Stimulated activated CD8-positive, alpha-beta memory T cell treated with anti-CD3 and anti-CD28 coated beads, Interleukin-12 subunit alpha, Interleukin-12 subunit beta, amount 100 ng/mL, for 1 hour (primary cell): ENCODE measurements at regions not wholly inside any gene's neighbourhood (a gene's known extent, or its start where the extent isn't known, plus 50 kb on each side); places are given as distances from the start of the nearest gene placed in this dataset.

ENCODE experiments used
- DNase-seq: peaks from one replicate; pipeline ENCODE4 v3.0.0-alpha.2; 2020; ENCODE audit warnings: low read depth

DNA sequence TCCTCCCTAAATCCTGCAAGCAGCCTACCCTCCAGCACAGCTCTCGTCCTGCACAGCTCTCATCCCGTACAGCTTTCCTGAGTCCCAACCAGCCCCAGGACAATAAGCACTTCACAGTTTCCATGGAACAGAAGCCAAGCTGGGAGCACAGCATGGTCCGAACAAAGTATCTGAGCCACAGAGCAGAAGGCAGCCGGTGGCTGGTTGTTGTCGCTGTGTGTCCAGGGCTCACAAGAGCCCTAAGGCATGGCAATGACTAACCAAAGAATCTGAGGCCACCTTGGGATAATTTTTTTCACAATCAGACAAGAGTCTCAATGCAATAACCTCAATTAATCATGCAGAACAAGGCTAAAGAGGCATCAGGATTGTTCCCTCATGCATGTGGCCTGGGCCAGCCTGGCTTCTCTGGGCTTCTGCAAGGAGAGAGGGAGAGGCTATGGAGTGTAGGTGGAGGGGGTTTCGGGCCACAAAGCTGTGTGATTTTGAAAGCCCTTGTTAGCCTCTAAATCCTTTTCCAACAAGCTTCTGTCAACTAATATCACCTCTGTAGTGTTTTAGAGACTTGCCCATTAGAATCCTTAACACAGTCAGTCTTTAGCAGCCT lies 323.4 kb downstream of the PIK3R1 start:
- no peak for DNase-seq

DNA sequence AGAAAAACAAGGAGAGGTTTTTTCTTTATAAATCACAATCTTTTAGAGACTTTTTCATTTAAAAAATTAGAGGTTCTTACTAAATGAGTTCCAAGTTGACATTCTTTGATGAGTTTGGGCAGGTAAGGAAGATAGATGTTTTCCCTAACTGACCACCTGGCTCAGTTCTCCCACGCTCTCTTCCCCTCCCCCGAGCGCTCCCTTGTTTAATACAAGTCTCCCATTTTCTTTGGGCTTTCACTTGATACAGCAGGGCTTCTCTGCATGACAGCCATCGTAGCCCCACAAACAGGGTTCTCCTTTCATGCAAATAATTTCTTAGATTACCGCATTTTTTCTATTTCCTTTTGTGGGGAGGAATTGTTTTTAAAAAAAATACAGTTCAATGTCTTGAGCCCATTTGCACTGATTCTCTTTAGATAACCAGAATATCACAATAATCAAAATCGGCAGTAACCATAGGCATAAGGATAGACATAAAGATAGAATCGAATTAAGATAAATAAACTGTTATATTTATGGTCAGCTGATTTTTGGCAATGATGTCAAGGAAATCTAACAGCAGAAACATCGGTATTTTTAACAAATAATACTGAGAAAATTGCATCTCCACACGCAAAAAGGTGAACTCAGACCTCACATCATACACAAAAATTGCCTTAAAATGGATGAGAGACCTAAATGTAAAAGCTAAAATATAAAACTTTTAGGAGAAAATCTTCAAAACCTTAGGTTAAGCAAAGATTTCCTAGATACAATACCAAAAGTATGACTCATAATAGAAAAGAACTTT lies 325.4 kb downstream of the PIK3R1 start:
- no peak for DNase-seq

DNA sequence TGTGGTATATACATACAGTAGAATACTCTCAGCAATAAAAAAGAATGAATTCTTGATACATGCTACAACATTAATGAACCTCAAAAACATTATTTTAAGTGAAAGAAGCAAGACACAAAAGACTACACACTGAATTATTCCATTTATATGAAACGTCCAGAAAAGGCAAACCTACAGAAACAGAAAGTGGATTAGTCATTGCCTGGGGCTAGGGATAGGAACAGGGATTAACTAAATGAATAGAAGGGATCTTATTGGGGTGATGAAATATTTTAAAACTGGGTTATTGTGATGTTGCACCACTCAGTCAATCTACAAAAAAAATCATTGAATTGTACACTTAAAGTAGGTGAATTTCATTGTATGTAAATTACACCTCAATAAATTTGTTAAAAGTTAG lies 326.7 kb downstream of the PIK3R1 start:
- DNase-seq, result no peak

DNA sequence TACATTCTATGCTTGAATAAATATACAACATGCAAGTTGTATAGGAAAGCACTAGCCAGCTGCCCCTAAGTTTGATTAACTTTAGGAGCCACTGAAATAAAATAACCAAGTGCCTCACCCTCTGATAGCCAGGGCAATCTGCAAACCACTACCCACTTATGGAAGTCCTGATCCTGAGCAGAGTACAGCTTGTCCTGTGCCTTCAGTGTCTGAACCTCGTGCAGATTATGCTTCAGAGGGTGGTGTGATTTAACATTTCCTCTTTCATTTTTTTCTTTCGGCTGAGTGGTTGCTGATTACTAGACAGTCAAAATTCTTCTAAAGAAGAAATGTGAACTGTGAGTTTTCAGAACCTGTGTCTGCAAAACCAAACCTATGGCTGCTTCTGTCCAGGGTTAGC lies 327.7 kb downstream of the PIK3R1 start:
- DNase-seq, result no peak

DNA sequence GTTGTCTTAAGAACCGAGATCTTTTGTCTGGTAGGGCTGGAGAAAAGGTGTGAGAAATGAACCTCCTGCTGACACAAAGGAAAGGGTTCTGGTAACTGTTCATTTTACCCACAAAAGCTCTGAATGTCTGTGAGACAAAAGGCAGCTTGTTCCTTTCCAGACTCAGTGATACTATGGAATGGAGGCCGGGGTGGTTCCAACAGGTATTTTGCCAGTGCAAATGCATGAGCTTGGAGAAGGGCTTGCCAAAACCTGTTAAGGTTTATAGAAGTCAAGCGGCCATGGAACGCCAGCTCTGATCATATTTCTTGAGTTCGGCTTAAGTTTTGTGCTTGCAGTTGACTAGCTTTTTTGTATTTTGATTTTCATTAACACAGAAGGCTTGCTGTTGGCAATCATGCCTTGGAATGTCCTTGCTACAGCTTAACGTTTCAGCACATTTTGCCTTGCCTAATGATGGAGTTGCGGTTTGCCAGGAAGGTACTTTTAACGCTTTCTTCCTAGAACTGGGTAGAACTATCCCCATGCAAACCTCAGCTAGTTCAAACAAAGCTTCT lies 328.6 kb downstream of the PIK3R1 start:
- DNase-seq, result no peak

DNA sequence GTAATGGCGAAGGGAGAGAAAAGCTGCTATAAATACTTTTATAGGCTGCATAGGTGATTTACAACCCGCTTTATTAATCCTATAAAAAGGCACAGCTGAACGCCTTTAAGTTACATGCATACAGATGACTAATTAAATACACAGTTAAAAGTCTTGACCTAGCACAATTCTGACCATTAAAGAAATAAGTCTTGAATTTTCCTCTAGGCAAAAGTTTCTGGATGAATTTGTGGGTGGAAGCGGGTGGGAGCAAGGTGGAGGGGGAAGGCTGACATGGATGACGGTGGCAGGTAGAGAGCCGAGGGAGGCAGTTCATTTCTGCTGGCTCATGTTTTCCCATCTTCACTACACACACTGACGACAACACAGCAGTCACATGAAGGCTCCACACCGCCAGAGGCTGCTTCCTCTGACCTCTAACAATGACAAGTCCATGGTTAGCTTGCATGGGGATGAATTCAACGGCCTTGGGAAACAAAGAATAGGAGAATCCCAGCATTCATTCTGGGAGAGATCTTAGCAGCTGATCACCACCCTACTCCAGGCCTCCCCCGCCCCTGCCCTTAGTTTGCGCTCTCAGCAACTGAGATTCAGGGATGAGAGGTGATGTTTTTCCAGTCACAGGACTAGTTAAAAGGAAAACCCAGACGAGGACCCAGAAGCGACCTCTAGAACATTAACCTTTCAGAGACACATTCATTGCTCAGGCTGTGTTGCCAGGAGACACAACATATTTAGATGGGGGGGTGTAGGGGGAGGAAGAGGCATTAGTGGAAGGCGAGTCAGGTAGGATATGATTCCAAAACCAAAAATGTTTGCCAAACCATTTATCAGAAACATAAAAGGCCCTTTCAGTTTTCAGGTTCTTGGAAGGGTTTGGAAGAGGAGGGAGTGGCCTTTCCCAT lies 329.3 kb downstream of the PIK3R1 start:
- DNase-seq, result no peak

DNA sequence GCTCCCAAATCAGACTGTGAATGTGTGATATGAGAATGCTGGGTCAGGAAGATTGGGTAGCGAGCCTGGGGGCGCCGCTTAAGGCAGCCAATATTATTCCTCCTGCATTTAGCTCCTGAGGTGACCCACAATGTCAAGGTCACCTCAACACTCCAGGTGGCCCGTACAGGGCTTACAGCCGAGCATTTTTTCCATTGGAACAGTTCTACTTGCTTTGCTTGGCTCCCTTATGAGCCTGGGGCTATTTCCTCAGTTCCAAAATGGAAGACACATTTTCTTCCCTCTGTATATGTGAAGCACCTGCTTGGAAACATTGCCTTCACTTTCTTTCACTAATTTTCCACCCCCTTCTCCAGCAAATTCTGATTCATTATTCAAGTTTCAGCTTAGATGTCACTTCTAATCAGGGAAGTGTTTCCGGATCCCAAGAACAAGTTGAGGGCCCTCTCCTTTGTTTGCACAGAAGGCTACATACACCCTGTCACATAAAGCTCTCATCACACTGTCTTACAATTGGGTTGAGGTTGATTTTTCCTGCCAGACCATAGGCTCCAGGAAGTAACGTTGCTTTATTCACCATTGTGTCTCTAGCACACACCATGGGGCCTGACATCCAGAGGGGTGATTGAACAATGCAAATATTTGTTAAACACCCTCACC lies 330.2 kb downstream of the PIK3R1 start:
- DNase-seq, result no peak

DNA sequence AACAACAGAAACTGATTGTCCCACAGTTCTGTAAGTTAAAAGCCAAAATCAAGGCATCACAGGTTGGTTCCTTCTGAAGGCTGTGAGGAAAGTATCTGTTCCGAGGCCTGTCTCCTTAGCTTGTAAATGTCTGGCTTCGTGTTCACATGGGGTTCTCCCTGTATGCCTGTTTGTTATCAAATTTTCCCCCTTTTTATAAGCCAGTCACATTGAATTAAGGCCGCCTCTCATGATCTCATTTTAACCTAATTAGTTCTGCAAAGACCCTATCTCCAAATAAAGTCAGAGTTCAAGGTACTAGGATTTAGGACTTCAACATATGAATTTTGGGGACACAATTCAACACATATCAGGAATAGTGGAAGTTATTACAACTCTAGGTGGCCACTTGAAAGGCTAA lies 331.5 kb downstream of the PIK3R1 start:
- DNase-seq, result no peak

DNA sequence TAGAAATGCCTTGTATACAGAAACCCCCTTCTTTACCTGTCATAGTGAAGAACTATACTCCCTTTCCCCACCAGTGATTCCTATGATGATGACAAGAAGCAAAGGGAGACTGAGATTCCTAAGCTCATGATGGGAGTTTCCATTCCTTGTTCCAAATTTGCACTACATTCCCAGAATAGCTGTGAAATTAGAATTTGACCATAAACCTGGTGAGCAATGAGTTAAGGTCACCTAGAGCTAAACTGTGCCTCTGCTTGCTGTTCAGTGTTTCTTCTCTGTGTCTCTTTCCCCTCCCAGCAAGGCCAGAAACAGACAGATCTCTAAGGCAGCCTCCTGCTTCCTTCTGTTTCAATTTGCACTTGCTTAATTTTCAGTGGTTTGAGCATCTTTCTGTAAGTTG lies 332.1 kb downstream of the PIK3R1 start:
- no peak for DNase-seq

DNA sequence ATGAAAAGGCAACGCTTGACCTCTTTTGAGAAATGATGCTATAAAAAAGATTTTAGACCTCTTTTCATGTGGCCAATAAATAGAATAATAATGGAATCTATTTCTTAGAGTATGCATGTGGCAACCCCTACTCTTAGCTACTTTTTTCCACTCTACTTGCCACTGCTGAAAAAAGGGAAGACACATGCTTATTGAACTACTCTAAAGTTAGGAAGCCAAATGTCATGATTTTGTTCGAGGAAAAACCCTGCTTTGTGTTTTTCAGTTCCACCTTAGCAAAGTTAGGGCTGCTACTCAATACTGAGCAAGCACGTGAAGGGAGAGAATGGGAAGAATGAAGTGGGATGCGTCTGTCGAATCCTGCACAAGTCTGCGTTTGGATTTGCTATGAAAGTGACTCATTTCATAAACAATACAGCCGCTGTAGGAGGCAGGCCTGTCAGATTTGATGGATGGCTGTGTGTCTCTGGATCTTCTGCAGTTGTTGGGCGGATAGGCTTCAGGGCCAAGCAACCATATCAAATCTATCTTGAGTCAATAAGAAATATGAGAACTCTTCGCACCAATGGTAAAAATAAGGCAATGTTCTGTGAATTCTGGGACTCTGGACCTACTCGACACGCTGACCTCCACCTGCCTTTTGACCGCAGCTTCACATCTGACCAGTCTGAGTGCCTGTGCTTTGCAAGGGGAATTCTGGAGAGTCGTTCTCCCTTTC lies 333.6 kb downstream of the PIK3R1 start:
- DNase-seq, result no peak

DNA sequence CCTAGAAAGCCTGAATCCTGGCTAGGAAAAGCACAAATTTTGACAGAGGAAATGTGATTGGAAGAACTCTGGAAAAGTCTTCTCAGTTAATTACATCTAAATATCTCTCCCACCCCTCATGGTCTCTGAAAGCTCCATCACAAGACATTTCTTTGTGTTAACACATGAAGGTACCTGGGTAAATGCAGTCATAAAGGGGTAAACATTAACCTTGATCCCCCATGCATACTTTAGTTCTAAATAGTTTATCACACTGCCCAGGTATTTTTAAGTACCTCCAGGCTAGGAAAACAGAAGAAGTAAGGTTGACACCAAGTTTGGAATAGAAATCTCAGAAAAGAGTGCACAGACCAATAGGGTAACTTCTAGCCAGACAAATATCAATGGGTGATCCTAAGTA lies 334.5 kb downstream of the PIK3R1 start:
- no peak for DNase-seq

DNA sequence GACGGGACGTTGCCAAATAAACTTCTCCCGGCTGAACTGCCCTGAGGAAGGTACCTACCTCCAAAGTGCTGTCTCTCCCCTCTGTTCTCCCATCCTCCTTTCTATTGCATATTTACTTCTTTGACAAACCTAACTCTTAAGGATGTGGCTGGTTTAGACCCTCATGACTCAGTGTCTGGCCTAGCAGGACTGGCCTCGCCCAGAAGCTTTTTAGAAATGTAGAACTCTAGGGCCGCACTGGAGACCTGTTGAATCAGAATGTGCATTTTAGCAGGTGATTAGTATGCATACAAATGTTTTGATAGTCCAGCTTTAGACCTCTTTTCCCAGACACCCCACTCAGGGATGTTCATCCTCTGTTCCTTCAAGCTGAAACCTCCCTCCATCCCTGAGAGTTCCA lies 335.9 kb downstream of the PIK3R1 start:
- DNase-seq, result no peak

DNA sequence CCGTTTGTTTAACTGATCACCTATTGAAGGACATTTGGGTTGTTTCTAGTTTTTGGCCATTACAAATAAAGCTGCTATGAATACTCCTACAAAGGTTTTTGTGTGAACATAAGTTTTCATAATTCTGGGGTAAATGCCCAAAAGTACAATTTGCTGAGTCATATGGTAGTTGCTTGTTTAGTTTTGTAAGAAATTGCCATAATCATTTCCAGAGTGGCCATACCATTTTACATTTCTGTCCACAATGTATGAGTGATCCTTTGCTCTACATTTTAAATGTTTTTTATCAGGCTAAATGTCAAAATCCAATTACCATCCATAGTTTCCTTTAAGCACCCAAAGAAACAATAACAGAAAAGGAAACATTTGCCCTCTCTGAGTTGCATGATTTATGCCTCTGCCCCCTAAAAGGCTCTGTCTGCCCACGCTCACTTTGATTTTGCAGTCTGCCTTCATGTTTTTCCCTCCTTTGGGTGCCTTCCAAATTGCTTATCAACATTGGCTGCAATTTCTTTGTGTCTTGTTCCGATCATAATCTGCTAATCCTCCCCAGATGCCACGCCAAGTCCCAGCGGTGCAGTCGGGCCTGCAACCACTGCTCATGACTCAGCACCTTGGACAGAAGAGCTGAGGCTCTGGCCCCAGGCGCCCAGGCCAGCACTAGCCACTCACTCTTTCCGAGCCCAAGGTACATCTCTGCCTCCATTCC lies 339.2 kb downstream of the PIK3R1 start:
- no peak for DNase-seq

DNA sequence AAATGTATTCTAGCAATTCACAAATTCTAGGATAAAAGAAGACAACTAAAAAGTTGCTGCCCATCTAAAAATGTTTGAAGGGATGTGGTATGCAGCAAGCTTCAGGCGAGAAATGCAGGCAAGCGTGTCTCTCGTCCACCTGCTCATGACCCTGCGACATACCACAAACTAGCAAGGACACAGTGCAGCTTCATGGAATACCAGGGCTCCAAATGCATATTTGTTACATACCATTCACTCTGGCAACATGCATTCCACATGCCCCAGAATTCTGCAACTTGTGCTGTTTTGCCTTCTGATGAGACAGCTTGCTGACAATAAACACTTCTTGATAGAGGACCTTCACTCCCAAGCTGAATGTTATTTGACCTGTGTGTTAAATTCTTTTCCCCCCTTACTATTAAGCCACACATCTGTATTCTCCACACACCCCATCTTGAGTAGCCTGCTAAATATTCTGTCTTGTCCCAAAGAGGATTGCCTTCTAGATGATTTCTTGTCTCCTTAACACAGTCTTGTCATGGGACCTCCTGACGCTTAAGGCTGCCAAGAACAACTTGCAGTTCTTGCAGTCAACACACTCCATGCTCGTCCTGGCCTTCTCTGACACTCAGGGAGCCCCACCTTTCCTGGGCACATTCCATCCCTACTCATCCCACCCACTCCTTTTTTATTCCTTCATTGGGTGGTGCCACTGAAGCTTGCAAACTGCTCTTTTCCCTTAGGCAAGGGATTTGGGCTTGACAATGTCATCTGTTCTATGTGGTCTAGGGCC lies 340.5 kb downstream of the PIK3R1 start:
- no peak for DNase-seq

DNA sequence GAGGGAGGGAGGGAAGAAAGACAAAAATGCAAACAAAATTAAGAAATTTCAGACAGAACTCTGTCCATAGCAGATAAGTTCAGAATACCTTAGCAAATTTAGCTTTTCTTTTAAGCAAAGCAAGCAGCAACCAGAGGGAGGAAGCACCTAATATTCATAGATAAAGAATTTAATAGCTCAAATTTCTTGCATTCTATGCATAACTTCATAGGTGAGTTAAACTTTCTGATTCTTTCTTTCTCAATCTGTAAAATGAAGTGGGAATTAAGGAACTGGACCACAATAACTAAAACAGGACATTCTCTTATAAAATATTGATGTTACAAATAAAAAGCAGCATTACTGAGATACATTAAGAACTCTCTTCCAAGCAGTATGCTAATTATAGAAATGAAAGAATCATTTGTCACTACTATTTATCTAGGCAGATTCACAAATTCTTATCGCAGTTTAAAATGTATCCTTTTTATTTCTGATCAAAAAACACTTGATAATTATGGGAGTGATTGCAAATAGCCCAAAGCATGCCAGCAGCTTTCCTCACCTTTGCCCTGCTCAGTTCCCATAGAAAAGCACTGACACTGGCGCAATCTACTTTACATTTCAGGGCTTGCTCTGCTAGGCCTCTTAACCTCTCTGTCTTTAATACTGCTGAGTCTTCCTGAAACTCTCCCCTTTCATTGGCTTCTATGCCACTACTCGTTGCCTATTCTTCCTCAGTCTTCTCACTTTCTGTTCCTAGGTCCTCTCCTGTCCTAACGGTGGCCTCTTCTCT lies 341.8 kb downstream of the PIK3R1 start:
- no peak for DNase-seq

DNA sequence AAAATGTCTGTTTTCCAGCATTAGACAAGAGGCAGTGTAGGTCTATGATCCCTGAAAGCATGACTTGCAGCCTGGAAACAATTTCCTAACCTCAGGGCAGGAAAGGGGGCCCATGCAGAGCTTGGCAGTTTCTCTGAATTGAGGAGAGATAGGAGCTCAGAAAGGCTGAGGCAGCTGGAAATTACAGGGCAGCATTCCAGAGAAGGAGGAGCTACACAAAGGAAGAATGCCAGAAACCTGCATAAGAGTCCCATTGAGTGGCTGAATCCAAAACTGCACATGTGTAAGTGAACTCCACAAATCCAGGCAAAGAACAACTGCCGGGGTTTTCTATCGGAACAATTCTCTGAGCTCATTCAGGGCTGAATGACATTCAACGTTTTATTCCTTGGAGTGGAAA lies 346.8 kb downstream of the PIK3R1 start:
- no peak for DNase-seq

DNA sequence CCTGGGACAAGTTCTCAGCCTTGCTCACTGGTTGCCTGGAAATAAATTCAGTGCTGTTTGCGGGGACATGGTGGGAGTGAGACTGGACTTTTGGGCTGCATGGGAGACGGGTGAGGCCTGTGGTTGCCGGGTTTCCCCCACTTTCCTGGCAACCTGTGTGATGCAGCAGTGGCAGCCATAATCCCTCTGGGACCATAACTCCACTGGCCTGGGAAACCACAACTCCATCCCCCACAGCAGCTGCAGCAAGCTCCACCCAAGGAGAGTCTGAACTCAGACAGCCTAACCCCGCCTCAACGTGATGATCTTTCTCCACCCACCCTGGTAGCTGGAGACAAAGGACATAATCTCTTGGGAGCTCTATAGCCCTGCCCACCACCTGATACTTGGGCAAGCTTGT lies 349.9 kb downstream of the PIK3R1 start:
- DNase-seq, result no peak

DNA sequence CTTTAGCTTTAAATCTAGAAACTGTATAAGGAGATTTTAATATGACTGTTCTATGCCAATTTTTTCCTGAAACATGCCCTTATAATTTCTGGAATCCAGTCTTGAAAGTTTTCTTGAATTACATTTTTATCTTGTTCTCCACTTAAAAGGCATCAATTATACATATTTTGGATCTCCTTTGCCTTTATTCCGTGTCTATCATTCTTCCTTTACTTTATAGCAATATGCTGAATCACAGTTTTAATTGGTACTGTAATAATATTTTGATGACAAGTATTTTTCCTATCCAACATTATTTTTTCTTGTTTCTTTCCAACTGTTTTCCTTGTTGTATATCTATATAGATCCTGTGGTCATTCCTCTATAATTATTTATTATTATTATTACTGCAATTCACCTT lies 361.2 kb downstream of the PIK3R1 start:
- no peak for DNase-seq

DNA sequence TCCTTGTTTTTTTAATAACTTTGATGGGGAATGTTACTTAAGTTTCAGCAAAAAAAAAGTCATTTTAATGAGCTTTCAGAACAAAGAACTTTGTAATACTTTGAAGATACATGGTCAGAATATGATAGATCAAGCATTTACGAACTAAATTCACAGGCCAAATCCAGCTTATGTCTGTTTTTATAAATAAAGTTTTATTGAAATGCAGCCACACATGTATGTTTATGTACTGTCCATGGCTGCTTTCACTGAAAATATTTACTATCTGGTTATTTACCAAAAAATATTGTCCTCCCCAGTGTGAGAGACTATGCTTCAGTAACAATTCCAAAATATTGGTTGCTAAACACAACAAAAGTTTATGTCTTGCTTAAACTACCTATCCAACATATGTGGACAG lies 366.7 kb downstream of the PIK3R1 start:
- no peak for DNase-seq
